ENCODE measurements at regions not wholly inside any gene's neighbourhood (a gene's known extent, or its start where the extent isn't known, plus 50 kb on each side); places are given as distances from the start of the nearest gene placed in this dataset.

DNA sequence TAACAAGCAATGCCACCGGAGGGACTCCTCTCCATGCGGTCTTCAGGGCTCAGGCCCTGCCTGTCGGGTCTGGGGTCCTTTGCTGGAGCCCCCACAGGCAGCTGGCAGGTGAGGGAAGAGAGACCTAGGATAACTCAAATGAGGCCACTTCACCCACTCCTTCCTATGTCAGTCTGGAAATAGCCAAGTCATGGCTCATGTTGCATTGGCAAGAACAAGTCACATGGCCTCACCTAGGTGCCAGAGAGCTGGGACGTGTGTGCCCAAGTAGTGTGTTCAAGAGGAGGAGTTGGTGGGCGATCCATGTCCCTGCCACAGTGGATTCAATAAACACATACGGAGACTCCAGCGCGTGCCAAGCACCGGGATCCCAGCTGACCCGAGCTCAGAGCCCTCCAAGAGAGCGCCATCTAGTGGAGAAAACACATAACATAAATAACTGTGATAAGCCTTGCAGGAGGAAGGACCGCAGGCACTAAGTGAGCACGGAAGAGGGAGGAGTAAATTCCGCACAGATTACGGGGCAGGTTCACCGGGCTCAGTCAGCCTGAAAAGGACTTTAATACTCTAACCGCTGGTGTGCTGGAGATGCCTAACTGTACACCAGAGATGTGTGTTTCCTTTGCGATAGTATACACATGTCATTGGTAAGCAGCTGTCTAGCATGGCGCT, 580.8 kb downstream of the CCDC171 start:
- DNase-seq (ENCODE audit: low spot score) = peak; percentile 39

DNA sequence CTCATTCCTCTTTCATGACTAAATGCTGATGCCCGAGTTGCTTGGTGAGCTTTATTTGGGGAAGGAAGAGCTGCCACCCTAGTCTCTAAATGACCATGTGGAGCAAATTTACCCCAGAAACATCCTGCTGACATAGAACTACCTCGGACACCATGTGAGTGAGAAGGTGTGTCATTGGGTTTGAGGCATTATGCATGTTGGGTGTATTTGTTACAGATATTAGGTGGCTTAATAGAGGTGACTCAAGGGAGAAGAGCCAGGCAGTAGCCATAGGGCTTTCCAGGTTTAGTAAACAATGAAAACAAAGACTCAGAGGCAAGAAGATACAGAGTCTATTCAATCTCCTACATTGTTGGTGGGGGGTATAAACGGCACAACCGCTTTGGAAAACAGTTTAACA, 581.5 kb downstream of the CCDC171 start:
- DNase-seq (ENCODE audit: low spot score) = no peak

DNA sequence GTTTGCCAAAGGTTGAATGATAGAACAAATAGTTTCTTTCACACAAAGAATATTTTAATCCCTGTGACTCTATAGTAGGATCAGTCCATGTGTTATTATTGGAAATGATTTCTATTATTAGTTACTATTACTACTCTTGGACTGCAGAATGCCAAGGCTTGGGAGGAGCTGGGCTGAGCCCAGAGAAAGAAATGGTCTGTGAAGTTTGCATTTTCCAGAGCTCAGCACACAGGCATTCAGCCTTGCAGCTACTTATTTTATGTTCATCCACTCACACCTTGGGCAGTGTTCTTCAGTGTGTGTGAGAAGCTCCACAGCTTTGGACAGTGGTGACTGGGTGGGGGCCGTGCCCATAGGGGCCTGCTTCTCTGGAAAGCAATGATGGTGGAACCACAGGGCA, 583.1 kb downstream of the CCDC171 start:
- DNase-seq (ENCODE audit: low spot score) = no peak

DNA sequence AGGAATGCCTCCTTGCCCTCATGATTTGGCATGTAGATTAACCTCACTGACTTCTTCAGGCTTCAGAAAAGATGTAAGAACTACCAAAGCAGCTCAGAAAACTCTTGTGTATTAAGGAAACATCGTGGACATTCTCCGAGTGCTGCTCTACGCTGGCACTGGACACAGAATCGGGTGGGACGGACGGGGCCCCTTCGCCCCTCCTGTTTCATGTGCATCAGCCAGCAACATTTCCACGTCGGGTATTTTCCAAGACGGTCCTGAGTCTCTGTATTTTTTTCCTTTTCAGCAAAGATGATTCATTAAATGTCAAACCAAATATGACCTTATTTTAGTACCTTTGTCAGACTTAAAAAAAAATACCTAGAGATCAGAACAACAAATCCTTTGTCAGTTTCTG, 583.6 kb downstream of the CCDC171 start:
- DNase-seq (ENCODE audit: low spot score) = no peak

DNA sequence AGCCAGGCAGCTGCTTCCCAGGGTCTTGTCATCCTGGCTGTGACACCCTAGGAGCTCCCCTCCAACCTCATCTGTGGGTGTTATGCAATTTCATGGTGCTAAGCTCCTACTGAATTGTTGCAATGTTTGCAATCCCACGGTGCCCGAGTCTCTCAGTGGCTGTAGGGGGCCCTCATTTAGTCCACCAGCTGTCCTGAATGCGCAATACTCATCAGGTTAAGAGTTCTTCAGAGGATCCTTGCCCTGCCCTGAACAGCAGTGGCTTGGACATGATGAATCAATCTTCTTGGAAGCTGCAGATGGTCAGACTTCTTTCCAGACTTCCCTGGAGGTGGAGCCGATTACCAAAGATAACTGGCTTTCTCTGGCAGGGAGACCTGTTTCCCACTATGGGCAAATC, 584.1 kb downstream of the CCDC171 start:
- peak; percentile 4 for DNase-seq (ENCODE audit: low spot score)

DNA sequence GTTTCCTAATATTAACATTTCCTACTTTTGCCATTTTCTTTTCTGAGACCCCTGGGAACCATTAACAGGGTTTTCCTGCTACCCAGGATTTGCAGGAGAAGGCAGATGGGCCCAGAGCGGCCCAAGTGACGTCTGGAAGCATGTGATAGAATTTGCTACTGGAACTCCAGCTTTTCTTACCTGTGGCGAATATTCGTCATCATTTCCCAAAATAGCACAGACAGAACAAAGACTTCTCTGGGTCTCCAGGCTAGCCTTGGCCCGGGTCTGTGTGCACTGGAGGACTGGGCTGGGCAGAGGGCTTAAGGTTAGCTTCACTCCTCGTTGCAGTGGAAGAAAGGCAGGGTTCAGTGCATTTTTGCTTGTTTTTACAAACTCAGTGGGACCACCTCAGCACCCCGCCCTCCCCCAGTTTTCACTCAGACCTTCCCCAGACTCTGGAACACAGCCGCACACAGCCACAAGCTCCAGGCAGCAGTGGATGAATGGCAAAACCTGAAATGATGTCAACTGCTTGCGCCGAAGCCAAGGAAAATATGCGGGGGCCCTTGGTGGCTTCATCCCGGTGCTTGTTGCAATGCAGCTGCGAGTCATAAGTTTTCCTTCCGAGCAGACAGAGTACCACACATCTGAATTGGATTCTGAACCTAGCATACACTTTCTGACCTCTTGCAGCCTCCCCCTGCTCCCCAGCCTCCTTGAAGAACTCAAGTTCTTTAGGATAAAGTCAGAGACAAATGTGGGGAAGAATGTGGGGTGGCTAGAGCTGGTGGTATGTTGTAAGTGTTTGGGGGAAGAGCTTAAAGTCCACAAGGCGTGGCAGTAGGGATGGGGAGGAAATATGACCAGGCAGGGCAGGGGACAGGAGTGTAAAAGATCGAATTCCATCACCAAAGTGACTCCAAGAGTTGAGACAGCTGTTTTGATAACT, 586.0 kb downstream of the CCDC171 start:
- no peak for DNase-seq (ENCODE audit: low spot score)

DNA sequence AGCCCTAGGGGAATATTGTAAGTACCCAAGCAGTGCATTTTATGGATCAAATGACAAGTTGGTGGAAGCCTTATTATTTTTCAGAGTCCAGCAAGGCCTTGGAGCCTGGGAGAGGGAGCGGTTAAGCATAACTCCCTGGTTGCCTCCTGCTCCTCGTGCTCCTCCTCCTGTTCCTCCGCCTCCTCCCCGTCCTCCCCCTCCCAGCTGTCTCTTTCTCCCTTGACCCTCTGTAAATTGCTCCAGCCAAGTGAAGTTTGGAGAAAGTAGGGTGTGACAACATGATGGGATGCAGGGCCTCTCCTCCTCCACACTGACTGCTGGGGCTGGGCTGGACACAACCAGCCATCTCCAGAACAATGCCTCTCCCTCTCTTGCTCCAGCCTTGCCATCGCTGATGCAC, 586.9 kb downstream of the CCDC171 start:
- DNase-seq (ENCODE audit: low spot score) = no peak

DNA sequence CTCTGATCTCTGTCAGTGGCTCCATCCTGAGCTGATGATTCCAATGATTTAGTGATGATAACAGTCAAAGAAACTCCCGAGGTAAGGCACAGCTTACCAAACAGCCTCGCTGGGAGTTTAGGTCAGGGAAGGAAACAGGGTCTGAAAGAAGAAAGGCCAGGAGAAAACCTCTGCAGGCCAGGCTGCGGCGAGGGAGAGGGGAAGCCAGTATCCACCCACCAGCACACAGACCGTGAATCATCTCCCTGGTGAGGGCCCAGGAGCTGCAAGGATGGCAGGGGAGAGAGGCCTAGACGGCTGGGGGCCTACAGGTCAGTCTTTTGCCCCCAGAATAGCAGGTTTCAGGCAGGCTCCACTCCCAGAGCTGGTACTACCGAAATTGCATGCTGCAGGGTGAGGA, 590.5 kb downstream of the CCDC171 start:
- DNase-seq (ENCODE audit: low spot score) = no peak

DNA sequence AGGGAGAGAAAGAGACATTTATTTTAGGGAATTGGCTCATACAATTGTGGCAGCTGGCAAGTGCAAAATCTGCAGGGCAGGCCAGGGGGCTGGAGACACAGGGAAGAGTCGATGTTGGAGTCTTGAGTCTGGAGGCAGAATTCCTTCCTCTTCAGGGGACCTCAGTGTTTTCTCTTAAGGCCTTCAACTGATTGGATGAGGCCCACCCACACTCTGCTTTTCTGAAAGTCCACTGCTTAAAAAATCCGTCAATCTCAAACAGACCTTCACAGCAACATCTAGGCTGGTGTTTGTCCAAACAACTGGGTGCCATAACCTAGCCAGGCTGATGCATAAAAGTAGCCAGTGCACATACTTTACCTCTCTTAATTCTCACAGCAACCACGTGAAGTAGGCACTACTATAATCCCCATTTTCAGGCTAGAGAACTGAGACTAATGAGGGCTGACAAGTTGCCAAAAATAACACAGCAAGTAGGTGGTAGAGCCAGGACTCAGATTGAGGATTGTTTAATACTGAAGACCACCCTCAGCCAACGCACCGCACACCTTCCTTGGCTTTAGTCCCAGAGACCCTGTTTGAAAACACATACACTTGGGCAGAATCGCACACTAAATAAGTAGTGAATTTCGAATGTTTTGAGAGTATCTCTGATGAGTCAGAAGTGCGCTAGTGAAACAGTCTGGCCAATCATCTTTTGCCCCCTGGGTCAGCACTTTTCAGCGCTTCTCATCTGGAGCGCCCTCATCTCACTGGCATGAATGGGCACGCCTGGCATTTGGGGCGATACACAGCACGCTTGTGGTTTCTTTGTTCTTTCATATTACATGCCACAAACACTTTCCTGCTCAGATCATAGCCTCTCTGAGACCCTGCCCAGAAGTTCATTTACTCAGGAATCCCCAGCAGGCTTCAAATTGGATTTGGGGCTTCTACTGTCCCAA, 591.4 kb downstream of the CCDC171 start:
- DNase-seq (ENCODE audit: low spot score) = no peak

DNA sequence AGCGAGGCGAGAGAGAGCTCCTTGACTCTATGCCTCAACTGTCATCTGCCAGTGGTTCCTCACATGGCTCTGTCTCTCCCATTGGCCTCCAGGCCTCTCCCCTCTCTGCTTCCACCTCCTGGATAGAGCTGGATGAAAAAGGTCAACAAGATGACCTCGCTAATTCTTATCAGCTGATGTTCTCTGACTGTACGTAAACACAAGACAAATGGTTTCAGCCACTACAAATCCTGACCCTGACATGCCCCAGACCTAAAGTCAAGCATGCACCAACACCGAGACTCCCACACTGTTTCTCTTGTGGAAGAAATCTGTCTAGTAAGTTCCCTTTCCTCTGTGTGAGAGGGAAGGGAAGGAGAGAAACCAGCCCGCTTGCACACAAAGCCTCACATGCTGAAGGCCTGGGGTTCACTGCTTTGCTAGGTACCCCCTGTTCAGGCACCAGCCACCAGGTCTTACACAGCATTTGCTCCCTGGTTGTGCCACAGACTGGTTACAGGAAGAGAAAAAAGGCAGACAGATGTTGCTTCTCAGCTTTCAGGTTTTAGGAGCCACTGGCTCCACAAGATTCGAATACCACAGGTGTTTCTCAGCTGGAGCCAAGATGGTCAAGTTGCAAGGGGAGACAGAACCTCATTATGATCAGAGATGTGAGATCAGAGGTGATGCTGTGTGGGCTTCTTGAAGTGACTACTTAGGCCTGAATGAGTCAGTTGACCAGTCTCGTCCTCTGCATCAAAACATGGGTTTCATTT, 592.5 kb downstream of the CCDC171 start:
- no peak for DNase-seq (ENCODE audit: low spot score)

DNA sequence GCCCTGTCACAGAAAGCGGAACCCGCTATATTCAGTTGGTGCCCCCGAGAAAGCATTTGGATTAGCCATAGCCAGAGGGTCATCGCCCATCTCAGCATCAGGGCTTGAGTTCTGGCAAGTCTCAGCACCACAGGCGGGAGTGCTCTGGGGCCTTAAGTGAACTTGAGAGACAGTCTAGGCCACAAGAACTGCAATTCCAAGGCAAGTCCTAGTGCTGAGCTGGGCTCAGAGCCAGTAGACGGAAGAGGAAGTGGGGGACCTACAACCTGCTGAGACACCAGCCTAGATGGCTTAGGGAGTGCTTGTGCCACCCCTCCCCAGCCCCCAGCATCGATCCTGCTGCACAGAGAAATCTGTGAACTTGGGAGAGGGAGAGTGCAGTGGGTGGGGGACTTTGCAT, 594.9 kb downstream of the CCDC171 start:
- no peak for DNase-seq (ENCODE audit: low spot score)

DNA sequence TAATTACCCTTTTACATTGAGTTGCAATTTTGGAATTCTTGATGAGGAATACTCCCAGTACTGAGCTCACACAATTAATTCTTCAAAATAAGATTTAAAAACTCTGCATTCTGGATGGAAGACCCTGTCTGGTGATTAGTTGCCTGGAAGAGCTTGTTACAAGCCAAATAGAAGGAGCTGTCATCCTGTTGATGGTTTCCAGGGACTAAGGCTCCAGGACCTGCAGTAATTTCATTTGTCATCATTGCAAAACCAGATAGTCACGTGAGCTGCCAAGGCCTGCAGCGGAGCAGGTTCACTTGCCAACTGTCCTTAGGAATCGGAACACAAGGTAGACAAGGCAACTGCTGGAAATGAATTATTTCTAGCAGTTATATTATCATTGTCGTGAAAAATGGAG, 597.7 kb downstream of the CCDC171 start:
- no peak for DNase-seq (ENCODE audit: low spot score)

DNA sequence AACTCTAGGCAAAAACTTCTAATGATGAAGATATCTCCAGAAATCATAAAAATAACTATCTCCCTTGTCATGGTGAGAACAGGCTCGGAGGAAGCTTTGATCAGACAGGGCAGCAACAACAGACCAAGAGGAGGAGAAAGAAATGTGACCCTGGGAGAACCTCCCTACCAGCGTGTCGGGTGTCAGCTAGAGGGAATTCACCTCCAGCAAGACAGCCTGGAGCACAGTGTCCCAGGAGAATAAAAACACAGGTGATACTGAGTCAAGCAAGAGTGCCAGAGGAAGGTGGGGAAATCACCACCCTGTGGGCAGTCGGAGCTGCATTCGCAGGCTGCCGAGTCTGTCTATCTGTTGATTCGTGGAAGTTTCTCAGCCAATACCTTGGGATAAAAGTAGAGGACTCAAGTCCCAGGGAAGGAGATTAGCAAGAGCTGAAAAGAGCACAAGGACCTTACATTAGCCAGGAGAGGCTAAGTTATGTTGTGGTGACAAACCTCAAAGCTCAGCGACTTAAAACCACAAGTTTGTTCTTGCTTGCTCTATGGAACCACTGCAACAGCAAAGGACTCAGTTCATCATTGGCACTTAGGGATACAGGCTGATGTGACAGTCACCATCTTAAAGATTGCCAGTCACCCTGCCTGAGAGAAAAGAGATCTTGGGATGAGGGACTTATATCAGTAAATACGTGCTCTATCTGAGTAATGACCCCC, 598.3 kb downstream of the CCDC171 start:
- DNase-seq (ENCODE audit: low spot score) = no peak

DNA sequence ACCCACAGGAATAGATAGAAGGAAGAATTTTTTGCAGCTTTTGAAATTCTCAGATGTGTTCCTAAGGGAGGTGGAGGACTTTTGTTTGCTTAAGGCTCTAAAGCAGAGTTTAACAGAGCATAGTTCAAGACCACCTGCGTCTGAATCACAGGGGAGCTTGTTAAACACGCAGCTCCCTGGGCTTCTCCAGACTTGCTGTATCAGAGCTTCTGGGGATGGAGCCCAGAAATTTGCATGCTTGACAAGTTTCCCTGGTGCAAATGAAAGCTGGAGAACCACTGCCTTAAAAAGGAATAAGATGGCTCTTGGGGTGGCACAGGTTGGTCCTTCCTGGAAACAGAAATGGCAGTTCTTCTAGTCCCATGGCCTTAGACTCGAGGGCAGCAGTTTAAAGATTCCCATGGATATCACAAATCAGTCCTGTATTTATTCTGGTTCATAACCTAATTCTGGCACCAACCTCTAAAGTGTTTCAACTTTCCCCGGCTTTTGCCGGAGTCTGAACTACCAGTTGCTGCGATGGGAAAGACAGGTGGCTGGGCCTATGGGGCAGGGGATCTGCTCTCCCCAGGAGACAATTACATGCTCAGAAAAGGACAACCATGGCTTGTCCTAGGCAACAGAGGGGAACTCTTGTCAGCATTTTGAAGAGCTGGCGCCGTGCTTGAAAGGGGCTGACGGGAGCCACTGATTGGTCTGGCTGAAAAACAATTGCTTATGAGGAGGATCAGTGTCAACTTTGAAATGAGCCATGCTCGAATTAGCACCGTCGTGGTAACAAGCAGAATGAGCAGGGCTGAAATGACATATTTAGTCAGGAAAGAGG, 599.6 kb downstream of the CCDC171 start:
- DNase-seq (ENCODE audit: low spot score) = no peak

DNA sequence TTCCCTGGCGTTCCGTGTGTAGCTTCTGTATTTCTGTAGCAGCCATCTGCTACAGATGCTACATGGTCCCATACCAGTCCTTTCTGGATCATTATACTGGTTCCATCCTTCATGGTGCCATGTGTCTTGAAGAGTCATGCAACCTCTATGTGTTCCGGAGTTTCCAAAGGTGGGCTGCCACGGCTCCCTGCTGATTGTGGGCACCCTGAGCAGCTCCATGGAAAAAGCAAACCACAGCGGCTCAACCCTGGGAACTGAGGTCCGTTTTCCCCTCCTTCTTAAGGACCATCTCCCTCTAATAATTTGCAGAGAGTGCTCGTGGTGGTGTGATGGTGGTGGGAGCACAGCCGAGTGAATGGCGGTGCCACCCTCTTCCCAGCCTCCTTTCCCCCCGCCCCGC, 600.4 kb downstream of the CCDC171 start:
- DNase-seq (ENCODE audit: low spot score) = no peak

DNA sequence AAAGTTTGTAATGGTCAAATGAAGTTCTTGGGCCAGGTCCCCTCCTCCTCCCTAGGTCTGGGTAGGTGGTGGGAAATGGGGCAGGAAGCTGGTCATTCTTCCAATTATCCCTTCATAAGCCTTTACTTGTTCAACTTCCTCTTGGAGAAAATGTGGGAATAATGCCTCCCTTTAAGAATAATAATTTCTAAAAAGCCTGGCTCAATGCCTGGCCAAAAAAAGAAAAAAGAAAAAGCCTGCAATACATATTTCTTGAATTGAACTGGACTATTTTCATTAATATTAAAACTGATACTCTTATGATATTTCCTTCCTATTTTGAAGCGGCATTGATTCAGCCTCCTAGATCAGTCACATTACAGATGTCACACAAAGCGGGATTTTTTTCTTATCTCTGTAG, 600.9 kb downstream of the CCDC171 start:
- no peak for DNase-seq (ENCODE audit: low spot score)

DNA sequence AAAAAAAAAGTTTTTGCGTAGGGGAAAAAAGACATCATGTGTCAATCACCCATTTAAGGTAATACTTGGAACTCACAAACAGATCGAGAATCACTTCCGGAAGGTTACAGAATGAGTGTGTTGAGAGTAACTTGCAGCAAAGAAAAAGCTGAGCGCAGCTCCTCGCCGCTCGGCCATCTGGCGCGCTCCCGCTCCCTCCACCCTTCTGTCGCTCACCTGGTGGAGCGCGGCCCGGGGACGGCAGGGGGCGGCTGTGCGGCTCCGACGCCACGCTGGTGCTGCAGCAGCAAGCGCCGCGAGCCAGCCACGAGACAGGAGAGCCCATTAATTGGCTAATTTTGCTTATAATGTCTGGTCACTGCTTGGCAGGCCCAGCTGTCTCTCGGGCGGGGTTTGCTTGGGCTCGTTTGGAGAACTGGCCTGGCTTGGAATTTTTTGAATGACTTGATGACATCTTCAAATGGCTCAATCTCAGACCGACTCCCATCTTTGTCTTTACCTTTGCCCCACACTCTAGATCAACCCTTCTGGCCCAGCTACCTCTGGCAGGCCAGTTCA, 601.8 kb downstream of the CCDC171 start:
- no peak for DNase-seq (ENCODE audit: low spot score)

DNA sequence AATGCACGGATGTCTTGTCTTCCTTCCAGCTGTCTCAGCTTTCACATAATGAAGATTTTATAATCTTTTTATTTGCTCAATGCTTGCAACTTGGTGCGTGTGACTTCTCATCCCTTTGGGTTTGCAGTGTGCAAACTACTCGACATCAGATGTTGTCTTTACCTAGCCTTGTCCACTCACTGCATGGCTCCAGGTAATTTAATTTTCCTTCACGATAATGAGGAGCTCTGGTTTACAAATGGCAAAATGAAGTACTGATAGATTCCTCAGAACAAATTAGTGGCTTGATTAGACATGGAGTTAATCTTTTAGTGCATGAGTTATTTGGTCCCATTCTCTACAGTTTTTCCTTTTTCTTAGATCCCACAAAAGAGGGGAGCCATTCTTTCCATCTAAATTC, 603.0 kb downstream of the CCDC171 start:
- DNase-seq (ENCODE audit: low spot score) = no peak

DNA sequence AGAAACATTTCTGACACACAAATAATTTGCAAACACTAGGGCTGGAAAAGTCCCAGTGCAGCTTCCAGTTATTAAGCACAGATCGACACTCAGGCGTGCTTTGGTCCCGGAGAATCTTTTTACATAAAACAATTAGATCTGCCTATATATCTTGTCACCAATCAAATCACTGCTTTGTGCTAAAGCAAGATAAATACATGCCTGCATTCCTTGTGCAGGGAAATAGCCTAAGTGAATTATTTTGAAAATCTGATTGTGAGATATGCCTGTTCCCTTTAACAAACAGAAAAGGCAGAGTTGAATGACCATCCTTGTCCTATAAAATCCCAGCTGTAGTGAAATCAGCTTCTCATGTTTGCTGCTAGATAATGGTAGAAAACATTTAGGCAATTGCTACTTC, 604.4 kb downstream of the CCDC171 start:
- no peak for DNase-seq (ENCODE audit: low spot score)

DNA sequence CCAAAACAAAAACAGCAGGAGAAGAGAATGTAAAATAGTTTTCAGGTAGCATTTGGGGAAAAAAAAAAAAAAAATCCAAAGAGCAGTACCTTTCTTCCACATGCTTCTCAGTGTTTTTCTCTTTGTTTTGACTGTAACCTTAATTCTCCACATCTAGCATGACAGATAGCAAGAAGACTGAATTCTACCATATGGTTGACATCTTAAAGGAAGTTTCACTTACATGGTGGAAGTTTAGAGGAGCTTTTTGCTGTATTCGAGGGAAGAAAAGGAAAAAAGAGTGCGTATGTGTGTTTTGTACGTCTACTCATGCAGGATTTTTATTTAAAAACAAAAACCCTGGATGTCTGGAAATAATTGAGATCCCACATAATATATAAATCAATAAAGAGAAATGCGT, 604.8 kb downstream of the CCDC171 start:
- DNase-seq (ENCODE audit: low spot score) = no peak
